Mesendoderm (in vitro differentiated cells): ENCODE measurements at regions not wholly inside any gene's neighbourhood (a gene's known extent, or its start where the extent isn't known, plus 50 kb on each side); places are given as distances from the start of the nearest gene placed in this dataset.

Source experiments
- DNase-seq: peaks from one replicate; pipeline ENCODE4 v3.0.0; 2013
- H2AK5ac ChIP-seq: 2 replicates; pipeline ENCODE4 v1.6.1; 2013; ENCODE audit warnings: low read length, inconsistent platforms
- H2BK120ac ChIP-seq: 2 replicates; pipeline ENCODE4 v1.6.1; 2013; ENCODE audit warnings: low read depth, mild to moderate bottlenecking, low read length, moderate library complexity, mixed read lengths
- H2BK15ac ChIP-seq: replicated peaks from 2 replicates; pipeline ENCODE4 v1.6.1; 2013; ENCODE audit warnings: low read depth, mild to moderate bottlenecking, moderate library complexity
- H2BK5ac ChIP-seq: 2 replicates; pipeline ENCODE4 v1.6.1; 2013; ENCODE audit warnings: low read length, inconsistent platforms
- H3K18ac ChIP-seq: 2 replicates; pipeline ENCODE4 v1.6.1; 2013; ENCODE audit warnings: mild to moderate bottlenecking, low read length, mixed read lengths
- H3K23ac ChIP-seq: one replicate; pipeline ENCODE4 v1.6.1; 2013; ENCODE audit warnings: low read length
- H3K27ac ChIP-seq: 2 replicates; pipeline ENCODE4 v1.5.1; 2013; ENCODE audit warnings: low read depth, mild to moderate bottlenecking, inconsistent platforms, low read length, moderate library complexity
- H3K27me3 ChIP-seq: 2 replicates; pipeline ENCODE4 v1.6.1; 2013; ENCODE audit warnings: low read length, control low read depth, mild to moderate bottlenecking, inconsistent platforms; ENCODE audit not compliant: insufficient read depth, poor library complexity
- H3K36me3 ChIP-seq: 2 replicates; pipeline ENCODE4 v1.6.1; 2013; ENCODE audit warnings: low read length, inconsistent platforms; ENCODE audit not compliant: control insufficient read depth, insufficient read depth
- H3K4ac ChIP-seq: one replicate; pipeline ENCODE4 v1.6.1; 2013; ENCODE audit warnings: low read depth, mild to moderate bottlenecking, low read length, moderate library complexity
- H3K4me1 ChIP-seq: 2 replicates; pipeline ENCODE4 v1.6.1; 2013; ENCODE audit warnings: low read depth, low read length, inconsistent platforms; ENCODE audit not compliant: control insufficient read depth
- H3K4me2 ChIP-seq: 2 replicates; pipeline ENCODE4 v1.6.1; 2013; ENCODE audit warnings: low read length
- H3K4me3 ChIP-seq: 2 replicates; pipeline ENCODE4 v1.5.1; 2013; ENCODE audit warnings: mild to moderate bottlenecking, low read length
- H3K56ac ChIP-seq: one replicate; pipeline ENCODE4 v1.6.1; 2013; ENCODE audit warnings: low read length
- H3K79me1 ChIP-seq: 2 replicates; pipeline ENCODE4 v1.6.1; 2013; ENCODE audit warnings: low read length, inconsistent platforms
- H3K79me2 ChIP-seq: 2 replicates; pipeline ENCODE4 v1.6.1; 2013; ENCODE audit warnings: mild to moderate bottlenecking, low read length; ENCODE audit not compliant: control insufficient read depth, insufficient read depth
- H3K9ac ChIP-seq: 2 replicates; pipeline ENCODE4 v1.6.1; 2013; ENCODE audit warnings: low read length, inconsistent platforms
- H4K5ac ChIP-seq: one replicate; pipeline ENCODE4 v1.6.1; 2013; ENCODE audit warnings: low read length
- H4K8ac ChIP-seq: one replicate; pipeline ENCODE4 v1.6.1; 2013; ENCODE audit warnings: low read depth, mild to moderate bottlenecking, control low read depth, low read length, moderate library complexity
- WGBS: extraction: QIAGEN DNeasy Blood & Tissue Kit; methylation state at CpG from one replicate; pipeline ENCODE4 v1.1.7; 2013; ENCODE audit warnings: low lambda C conversion rate, missing lambda C conversion rate; ENCODE audit not compliant: insufficient coverage; ENCODE audit errors: extremely low coverage; 5-methylcytosine and 5-hydroxymethylcytosine counted together

DNA sequence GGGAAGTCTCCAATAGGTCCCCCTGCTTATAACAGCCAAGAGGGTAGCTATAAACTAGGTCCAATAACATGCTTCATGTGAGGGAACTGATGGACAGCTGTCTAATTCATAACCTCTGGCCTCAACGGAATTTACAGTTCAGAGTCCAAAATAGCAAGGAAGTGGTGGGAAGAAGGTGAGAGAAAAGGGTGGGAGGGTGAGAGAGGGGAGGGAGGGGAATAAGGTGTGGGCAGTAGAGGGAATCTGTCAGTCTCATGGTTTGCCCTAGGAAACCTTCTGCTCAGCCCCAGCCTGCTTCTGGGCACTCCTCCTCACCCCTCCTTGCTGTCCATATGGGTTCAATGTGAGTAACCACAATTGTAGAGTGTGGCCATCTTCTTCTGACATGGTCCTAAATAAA, 133.4 kb upstream of the ADO start:
- H4K5ac ChIP-seq, result no peak overlapping the region
- H3K4me1 ChIP-seq, result no peaks in the 10 kb centered on the region
- no peaks in the 10 kb centered on the region for H3K27me3 ChIP-seq
- no peak overlapping the region for H3K18ac ChIP-seq
- no peak overlapping the region for H4K8ac ChIP-seq
- no peak overlapping the region for H3K4ac ChIP-seq
- H2BK15ac ChIP-seq, result no peak overlapping the region
- H3K4me3 ChIP-seq, result no peak overlapping the region
- no peak overlapping the region for H2BK120ac ChIP-seq
- no peak overlapping the region for H3K56ac ChIP-seq
- H3K23ac ChIP-seq, result no peak overlapping the region
- no peaks in the 10 kb centered on the region for H3K79me2 ChIP-seq
- H3K79me1 ChIP-seq, result no peaks in the 10 kb centered on the region
- H3K27ac ChIP-seq, result no peak overlapping the region
- DNase-seq, result no peak
- H3K4me2 ChIP-seq, result no peak overlapping the region
- H2AK5ac ChIP-seq, result no peak overlapping the region
- H3K9ac ChIP-seq, result no peak overlapping the region
- no peak overlapping the region for H2BK5ac ChIP-seq
- no peaks in the 10 kb centered on the region for H3K36me3 ChIP-seq
- no CpG with 5 or more reads among the region's 1 CpG for WGBS

DNA sequence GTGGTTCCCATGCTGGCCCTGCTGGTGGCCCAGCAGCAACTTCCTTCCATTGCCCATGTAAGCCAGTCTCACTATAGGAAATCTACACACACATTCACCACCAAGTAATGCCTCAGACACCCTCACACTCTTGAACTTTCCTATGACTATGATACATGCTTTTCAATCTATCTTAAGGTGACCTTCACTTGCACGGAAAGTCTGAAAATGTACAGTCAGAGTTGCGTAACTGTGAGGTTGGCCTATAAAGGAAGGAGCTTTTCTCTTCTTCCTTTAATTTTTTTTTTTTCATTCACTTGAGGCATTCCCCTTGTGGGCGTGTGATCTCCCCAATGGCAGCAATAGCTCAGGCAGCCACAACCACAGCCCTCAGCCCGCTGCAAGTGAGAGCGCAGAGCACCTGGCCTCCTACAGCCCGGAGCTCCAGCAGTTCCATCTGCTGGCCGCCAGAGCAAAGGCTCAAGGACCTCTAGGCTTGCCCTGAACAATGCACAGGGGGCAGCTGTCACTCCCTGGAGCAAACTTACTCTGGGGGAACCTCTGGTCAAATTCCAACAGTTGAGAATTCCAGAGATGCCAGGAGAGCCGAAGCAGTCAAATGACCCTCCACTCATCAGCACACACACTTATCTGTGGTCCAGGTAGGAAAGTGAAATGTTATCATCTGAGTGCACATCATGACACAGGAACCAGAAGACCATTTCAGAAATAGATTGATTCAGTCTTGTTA, 123.1 kb upstream of the ADO start:
- Histone ChIP-seq H2BK15ac (no peak overlapping the region), H3K79me1 (no peaks in the 10 kb centered on the region), H3K56ac (no peak overlapping the region), H3K79me2 (no peaks in the 10 kb centered on the region), H3K27ac (no peak overlapping the region), H2AK5ac (no peak overlapping the region), H3K9ac (no peak overlapping the region), H3K23ac (no peak overlapping the region), H3K4me2 (no peak overlapping the region), H4K5ac (no peak overlapping the region), H3K4me3 (no peak overlapping the region), H3K4me1 (no peaks in the 10 kb centered on the region), H3K18ac (no peak overlapping the region), H3K36me3 (no peaks in the 10 kb centered on the region), H3K4ac (no peak overlapping the region), H2BK120ac (no peak overlapping the region), H2BK5ac (no peak overlapping the region), H4K8ac (no peak overlapping the region), H3K27me3 (no peaks in the 10 kb centered on the region)
- WGBS, result no CpG with 5 or more reads among the region's 8 CpGs
- peak; percentile 83 for DNase-seq

DNA sequence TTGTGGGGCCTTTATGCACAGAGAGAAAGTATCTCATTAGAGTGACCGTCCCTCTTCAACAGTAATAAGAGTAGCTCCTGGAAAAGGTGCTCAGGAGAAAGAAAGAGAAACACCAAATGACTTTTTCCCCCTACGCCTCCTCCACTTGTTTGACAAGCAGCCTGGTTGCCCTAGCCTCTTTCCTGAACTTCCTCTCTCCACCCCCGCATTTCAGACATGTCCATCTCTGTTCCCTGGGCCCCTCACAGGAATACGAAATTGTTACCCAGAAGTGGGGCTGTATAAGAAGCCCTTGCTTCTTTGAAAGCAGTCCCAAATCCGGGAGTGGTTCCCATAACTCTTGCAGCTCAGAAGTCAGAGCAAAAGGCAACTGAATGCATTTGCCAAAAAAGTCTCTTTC, 119.6 kb upstream of the ADO start:
- WGBS, result no CpG with 5 or more reads among the region's 5 CpGs

DNA sequence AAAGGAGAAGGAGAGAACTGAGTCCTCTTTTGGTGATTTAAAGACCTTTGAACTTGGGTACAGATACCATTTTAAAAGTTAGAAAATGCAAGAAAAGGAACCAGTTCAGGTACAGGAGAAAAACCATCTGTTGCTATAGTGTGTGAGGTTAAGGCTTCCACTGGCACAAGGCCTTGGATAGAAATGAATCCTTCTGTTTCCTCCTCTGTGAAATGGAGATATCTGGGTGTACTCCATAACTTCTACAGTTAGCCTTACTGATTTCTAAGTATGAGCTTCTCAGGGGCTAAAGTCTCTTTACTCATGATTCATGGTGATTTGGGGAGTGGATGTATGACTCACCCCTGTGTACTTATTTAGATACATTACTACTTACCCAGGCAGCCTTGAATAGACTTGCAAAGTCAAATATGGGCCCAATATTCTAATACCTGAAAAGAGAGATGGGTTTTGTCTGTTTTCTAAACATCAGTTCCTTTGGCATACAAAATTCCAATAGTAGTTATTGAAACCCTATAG, 117.2 kb upstream of the ADO start:
- Histone ChIP-seq H3K79me2 (no peaks in the 10 kb centered on the region), H3K9ac (no peak overlapping the region), H3K18ac (no peak overlapping the region), H4K5ac (no peak overlapping the region), H3K4me2 (no peak overlapping the region), H3K56ac (no peak overlapping the region), H2BK15ac (no peak overlapping the region), H3K23ac (no peak overlapping the region), H3K4me3 (no peak overlapping the region), H4K8ac (no peak overlapping the region), H3K27ac (no peak overlapping the region), H3K27me3 (no peaks in the 10 kb centered on the region), H2BK5ac (no peak overlapping the region), H2AK5ac (no peak overlapping the region), H3K36me3 (no peaks in the 10 kb centered on the region), H3K79me1 (no peaks in the 10 kb centered on the region), H2BK120ac (no peak overlapping the region), H3K4ac (no peak overlapping the region), H3K4me1 (peaks cover 4% of the 10 kb centered on the region)
- DNase-seq, result no peak

More for the DNA sequence above, 119.6 kb upstream of the ADO start:
- no peak overlapping the region for H3K4me3 ChIP-seq
- no peaks in the 10 kb centered on the region for H3K36me3 ChIP-seq
- H3K79me2 ChIP-seq, result no peaks in the 10 kb centered on the region
- no peak for DNase-seq
- H2BK5ac ChIP-seq, result no peak overlapping the region
- H3K18ac ChIP-seq, result no peak overlapping the region
- no peak overlapping the region for H2BK15ac ChIP-seq
- H4K8ac ChIP-seq, result no peak overlapping the region
- H3K27me3 ChIP-seq, result no peaks in the 10 kb centered on the region
- no peaks in the 10 kb centered on the region for H3K4me1 ChIP-seq
- no peak overlapping the region for H3K9ac ChIP-seq
- no peak overlapping the region for H2BK120ac ChIP-seq
- no peaks in the 10 kb centered on the region for H3K79me1 ChIP-seq
- no peak overlapping the region for H3K56ac ChIP-seq
- H3K23ac ChIP-seq, result no peak overlapping the region
- H2AK5ac ChIP-seq, result no peak overlapping the region
- no peak overlapping the region for H3K4ac ChIP-seq
- no peak overlapping the region for H3K27ac ChIP-seq
- H4K5ac ChIP-seq, result no peak overlapping the region
- no peak overlapping the region for H3K4me2 ChIP-seq

DNA sequence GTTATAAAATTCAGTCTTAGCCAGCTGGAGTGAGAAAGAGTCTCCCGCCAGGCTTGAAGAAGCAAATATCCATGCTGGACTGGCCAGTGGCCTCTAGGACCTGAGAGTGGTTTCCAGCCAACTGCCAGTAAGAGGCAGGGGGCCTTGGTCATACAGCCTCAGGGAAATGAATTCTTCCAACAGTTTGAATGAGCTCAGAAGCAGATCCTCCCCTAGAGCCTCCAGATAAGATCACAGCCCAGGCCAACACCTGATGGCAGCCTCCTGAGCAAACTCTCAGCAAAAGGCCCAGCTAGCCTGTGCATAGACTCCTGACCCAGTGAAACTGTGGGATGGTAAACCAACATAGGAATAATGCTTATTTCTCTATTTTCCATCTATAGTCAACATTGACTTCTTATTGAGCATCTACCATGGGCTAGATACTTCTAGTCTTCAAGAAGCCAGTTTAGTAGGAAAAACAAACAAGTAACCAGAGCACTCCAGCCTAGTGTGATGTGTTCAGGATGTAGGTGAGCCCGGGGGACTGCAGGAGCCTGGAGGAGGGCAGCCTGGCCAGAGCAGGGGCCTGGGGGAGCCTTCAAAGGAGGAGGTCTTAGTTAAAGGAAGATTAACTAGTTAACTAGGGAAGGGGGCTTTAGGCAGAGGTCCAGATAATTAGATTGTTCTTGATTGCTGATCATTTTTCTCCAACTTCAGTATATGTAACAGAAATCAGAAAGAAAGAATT, 115.4 kb upstream of the ADO start:
- no peaks in the 10 kb centered on the region for H3K79me1 ChIP-seq
- WGBS, result no CpG with 5 or more reads among the region's 2 CpGs
- no peak overlapping the region for H3K23ac ChIP-seq
- no peak overlapping the region for H2BK15ac ChIP-seq
- no peak overlapping the region for H3K4me2 ChIP-seq
- no peaks in the 10 kb centered on the region for H3K27me3 ChIP-seq
- no peak overlapping the region for H4K5ac ChIP-seq
- no peak overlapping the region for H2BK120ac ChIP-seq
- no peak overlapping the region for H4K8ac ChIP-seq
- H3K4me1 ChIP-seq, result peaks cover 4% of the 10 kb centered on the region
- no peak overlapping the region for H3K18ac ChIP-seq
- no peak overlapping the region for H3K4me3 ChIP-seq
- no peaks in the 10 kb centered on the region for H3K79me2 ChIP-seq
- H3K56ac ChIP-seq, result no peak overlapping the region
- no peak overlapping the region for H3K27ac ChIP-seq
- H2BK5ac ChIP-seq, result no peak overlapping the region
- H3K36me3 ChIP-seq, result no peaks in the 10 kb centered on the region
- H2AK5ac ChIP-seq, result no peak overlapping the region
- no peak overlapping the region for H3K9ac ChIP-seq
- H3K4ac ChIP-seq, result no peak overlapping the region
- DNase-seq, result peak; percentile 84
